ENCODE measurements at regions not wholly inside any gene's neighbourhood (a gene's known extent, or its start where the extent isn't known, plus 50 kb on each side); places are given as distances from the start of the nearest gene placed in this dataset.
A peak's percentile ranks its signal among the peaks of the same experiment; 100 is the strongest.

DNA sequence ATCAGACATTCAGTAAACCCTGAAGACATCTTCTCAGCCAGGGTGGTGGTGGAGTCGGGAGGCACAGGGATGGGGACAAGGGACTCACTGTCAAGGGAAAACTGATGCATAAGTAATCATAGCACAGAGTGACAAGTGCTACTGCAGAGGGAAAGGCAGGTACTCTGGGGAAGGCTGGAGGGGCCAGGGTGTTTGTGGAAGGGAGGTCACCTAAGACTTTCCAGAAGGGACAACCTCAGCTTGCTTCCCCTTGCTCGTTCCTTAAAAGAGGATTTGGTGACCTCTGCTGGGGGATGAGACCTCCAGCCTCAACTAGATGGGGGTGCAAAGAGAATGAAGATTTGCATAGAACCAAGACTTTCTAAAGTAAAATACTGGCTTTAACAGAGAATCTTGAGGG, 99.5 kb downstream of the SLC4A3 start:
- DNase-seq (ENCODE audit: low read depth): no peak
- TF ChIP-seq, protein P1, sequence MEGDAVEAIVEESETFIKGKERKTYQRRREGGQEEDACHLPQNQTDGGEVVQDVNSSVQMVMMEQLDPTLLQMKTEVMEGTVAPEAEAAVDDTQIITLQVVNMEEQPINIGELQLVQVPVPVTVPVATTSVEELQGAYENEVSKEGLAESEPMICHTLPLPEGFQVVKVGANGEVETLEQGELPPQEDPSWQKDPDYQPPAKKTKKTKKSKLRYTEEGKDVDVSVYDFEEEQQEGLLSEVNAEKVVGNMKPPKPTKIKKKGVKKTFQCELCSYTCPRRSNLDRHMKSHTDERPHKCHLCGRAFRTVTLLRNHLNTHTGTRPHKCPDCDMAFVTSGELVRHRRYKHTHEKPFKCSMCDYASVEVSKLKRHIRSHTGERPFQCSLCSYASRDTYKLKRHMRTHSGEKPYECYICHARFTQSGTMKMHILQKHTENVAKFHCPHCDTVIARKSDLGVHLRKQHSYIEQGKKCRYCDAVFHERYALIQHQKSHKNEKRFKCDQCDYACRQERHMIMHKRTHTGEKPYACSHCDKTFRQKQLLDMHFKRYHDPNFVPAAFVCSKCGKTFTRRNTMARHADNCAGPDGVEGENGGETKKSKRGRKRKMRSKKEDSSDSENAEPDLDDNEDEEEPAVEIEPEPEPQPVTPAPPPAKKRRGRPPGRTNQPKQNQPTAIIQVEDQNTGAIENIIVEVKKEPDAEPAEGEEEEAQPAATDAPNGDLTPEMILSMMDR (conservative IDR thresholded peaks at IDR 0.05; ENCODE audit: low read length): peak; percentile 25; the same call in 1 of the 2 replicates
- no peak overlapping the region for H3K4me3 ChIP-seq (ENCODE audit: low read length)

DNA sequence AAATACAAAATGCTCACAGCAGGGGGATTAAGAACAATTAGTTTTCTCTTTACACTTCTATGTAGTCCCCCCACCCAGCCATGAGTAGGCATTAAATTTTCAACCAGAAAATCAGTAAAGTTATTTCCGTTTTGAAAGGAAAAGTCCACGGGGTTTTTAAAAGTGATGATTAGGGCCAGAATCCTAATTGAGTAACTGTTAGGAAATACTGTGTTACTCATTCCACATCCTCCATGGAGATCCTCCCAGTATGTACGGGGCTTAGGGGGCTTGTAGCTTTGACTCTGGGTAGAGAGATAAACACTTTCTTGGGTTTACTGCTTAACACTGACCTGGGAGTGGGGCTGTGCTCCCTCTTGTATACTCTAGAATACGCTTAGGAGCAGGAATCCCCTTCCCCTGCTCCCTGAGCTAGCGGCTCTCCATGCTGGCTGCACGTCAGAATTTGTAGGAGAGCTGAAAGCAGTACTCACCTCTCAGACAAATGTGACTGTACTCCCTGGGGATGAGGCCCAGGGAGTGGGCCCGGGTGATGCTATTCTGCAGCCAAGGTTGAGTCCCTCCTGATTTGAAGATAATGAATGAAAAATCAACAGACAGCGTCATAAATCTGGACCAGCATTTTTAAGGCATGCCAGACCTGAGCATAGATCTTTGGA, 100.5 kb downstream of the SLC4A3 start:
- TF ChIP-seq, protein P1 (conservative IDR thresholded peaks at IDR 0.05; ENCODE audit: low read length): no peak
- no peak overlapping the region for H3K4me3 ChIP-seq (ENCODE audit: low read length)
- DNase-seq (ENCODE audit: low read depth): no peak

DNA sequence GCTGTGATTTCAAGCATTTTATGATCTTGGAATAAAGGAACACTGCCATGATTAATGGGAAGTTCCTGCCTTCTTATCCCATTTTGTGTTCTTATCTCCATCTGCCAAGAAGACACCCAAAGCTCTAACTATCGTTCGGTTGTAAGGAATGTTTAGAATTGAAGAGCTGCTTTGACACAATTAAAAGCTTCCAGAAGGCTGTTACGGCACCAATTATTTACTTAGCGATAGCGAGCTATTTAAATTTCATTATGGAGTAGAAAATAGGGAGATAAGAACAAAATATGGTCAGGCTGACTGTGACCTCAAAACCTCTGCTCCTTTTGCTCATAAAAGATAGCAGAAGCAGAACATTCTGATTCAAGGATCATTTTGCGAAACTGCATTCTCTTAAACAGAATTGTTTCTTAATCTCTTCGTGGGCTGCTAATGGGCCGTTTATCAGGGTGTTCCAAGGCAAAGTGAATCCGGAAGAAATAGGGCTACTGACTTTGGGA, 101.6 kb downstream of the SLC4A3 start:
- TF ChIP-seq, protein P1 (conservative IDR thresholded peaks at IDR 0.05; ENCODE audit: low read length): no peak
- no peak overlapping the region for H3K4me3 ChIP-seq (ENCODE audit: low read length)
- DNase-seq (ENCODE audit: low read depth): no peak

DNA sequence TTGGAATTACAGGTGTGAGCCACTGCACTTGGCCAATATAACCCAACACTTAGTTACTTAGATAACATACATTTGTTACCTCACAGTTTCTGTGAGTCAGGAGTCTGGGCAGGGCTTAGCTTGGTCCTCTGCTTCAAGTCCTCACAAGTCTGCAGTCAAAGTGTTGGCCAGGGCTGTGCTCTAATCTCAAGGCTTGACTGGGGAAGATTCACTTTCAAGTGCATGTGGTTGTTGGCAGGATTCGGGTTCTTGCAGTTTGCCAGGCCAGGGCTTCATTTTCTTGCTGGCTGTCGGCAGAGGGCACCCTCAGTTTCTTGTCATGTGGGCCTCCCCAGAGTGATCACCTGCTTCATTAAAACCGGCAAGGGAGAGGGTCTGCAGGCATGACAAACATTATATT, 103.7 kb downstream of the SLC4A3 start:
- no peak for DNase-seq (ENCODE audit: low read depth)
- TF ChIP-seq, protein P1 (conservative IDR thresholded peaks at IDR 0.05; ENCODE audit: low read length): no peak
- H3K4me3 ChIP-seq (ENCODE audit: low read length): no peak overlapping the region

DNA sequence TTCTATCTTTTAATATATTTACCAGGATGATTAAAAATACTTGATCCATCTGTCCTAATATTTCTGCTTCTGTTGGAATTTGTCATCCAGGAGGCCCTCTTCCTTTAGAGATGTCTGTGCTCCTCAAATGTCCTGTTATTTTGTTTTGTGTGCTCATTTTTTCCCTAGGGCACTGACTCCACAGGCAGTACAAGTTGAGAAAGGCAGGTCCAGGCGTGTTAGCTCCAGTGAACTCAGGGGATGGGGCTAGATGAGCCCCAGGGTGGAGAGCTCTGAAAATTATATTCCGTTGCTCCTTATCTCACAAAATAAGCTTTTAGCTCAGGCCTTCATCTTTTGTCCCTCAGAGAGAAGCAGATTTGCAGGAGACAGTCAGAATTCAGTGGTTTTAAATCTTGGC, 105.7 kb downstream of the SLC4A3 start:
- TF ChIP-seq, protein P1 (conservative IDR thresholded peaks at IDR 0.05; ENCODE audit: low read length): no peak
- no peak overlapping the region for H3K4me3 ChIP-seq (ENCODE audit: low read length)
- no peak for DNase-seq (ENCODE audit: low read depth)

DNA sequence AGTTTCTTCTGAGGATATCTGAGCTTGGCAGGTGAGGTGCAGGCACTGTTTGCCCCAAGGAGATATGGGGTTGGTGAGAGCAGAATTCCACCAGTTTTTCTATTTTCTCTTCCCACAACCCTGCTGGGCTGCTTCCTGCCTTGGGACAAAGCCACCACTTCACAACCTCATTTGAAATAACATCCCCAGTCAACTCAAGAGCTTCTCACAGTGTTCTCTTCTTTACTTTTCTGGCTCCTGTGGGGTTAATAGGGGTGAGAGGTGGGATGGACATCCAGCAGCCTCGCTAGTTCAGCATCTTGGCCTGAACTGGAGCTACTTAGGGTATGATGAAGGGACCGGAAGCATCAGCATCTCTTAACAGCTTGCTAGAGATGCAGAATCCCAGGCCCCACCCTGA, 106.3 kb downstream of the SLC4A3 start:
- TF ChIP-seq, protein P1 (conservative IDR thresholded peaks at IDR 0.05; ENCODE audit: low read length): no peak
- H3K4me3 ChIP-seq (ENCODE audit: low read length): no peak overlapping the region
- no peak for DNase-seq (ENCODE audit: low read depth)

DNA sequence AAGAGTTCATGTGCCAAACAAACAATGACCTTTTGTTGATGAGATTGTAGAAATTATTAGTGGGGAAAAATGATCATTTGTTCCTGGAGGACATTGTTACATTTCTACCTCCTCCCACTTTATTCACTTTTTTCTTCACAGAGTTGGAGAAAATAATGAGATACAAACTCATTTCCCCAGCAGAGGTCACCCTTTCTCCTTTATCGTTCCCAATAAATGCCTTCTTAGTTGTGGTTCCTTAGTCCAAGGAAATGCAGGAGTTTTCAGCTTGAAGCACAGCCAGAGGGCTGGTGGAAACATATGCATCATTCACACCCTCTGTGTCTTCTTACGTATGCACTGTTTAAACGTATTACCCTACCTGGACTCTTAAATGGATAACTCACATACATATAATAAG, 108.8 kb downstream of the SLC4A3 start:
- DNase-seq (ENCODE audit: low read depth): peak; percentile 76
- no peak overlapping the region for H3K4me3 ChIP-seq (ENCODE audit: low read length)
- TF ChIP-seq, protein P1 (conservative IDR thresholded peaks at IDR 0.05; ENCODE audit: low read length): peak; percentile 71

Measured in AG10803 (cell line).